Esophagus squamous epithelium (tissue), 5 donors: ENCODE measurements at regions not wholly inside any gene's neighbourhood (a gene's known extent, or its start where the extent isn't known, plus 50 kb on each side); places are given as distances from the start of the nearest gene placed in this dataset.

Experiments
- DNase-seq: peaks from one replicate; lab custom pipeline; 2025; lab: John Stamatoyannopoulos, UW
- H3K27ac ChIP-seq, 4 donors: fragments of 200-600 bp; sonication (generic); one replicate each; pipeline ENCODE4 v1.5.1; 2016 to 2019; ENCODE audit warnings: mild to moderate bottlenecking in 1 of 4
- H3K27me3 ChIP-seq, 4 donors: fragments of 200-600 bp; sonication (generic); 1 replicate in 3 of 4; 2 replicates in 1 of 4; pipeline versions ENCODE4 v1.5.1 to v1.6.0; 2017 to 2021; ENCODE audit warnings: antibody characterized with exemption in 1 of 4
- H3K36me3 ChIP-seq, 3 donors: fragments of 200-600 bp; sonication (generic); one replicate each; pipeline ENCODE4 v1.5.1; 2016 to 2019
- H3K4me1 ChIP-seq, 3 donors: fragments of 200-600 bp; sonication (generic); one replicate each; pipeline ENCODE4 v1.5.1; 2017 to 2019
- H3K4me3 ChIP-seq, 4 donors: fragments of 200-600 bp; sonication (generic); 1 replicate in 3 of 4; 2 replicates in 1 of 4; pipeline ENCODE4 v1.5.1; 2016 to 2019; ENCODE audit warnings: mild to moderate bottlenecking in 2 of 4, moderate library complexity in 1 of 4
- H3K9me3 ChIP-seq, 3 donors: fragments of 200-600 bp; sonication (generic); one replicate each; pipeline ENCODE4 v1.5.1; 2016 to 2019
- POLR2A ChIP-seq, 4 donors: fragments of 450-650 bp; IDR thresholded peaks; one replicate each; pipeline ENCODE4 v1.6.1; 2017; ENCODE audit warnings: antibody characterized with exemption in 4 of 4, mild to moderate bottlenecking in 4 of 4, moderate library complexity in 3 of 4
- WGBS, 2 donors: methylation state at CpG; one replicate each; pipeline ENCODE4 v1.1.5; 2018; 5-methylcytosine and 5-hydroxymethylcytosine counted together
- intact Hi-C: fragments of 100-400 bp; cut with DNase I; formaldehyde crosslinking; loops from one replicate; pipeline ENCODE4 v1.15.0; 2022
- TF ChIP-seq, protein P1 (sequence below), 6 experiments: fragments of 450-650 bp in 4 of 6; fragments of 200-600 bp in 2 of 6; sonication (generic) in 2 of 6; IDR thresholded peaks; one replicate each; pipeline ENCODE4 v1.5.1; 2016 to 2019; ENCODE audit warnings: antibody characterized with exemption in 6 of 6, mild to moderate bottlenecking in 4 of 6, moderate library complexity in 4 of 6
- donor health status: DM: yes; HTN: yes; CAD: no.

DNA sequence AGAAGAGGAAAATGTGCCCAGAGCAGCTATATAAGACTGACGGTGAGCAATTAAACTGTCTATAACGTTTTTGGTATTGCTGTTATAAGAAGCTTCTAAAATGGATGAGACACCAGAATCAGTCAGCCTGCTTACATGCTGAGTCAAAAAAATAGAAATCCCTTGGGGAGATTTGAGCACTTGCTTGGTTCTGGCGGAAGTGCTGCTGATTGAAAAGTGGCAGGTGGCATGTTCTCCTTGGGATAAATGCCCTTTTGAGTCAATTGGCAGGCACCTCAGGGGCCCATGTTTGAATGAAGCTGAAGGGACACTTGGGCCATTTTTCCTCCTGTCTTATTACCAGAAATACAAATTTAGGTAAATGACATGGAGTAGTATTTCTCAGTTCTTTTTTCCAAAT is 148.7 kb downstream of the PTCHD1 start:
- DNase-seq = no peak
- no peak overlapping the region for H3K4me3 ChIP-seq
- TF ChIP-seq POLR2A (IDR thresholded peaks at IDR 0.05) = no peak
- TF ChIP-seq, protein P1, sequence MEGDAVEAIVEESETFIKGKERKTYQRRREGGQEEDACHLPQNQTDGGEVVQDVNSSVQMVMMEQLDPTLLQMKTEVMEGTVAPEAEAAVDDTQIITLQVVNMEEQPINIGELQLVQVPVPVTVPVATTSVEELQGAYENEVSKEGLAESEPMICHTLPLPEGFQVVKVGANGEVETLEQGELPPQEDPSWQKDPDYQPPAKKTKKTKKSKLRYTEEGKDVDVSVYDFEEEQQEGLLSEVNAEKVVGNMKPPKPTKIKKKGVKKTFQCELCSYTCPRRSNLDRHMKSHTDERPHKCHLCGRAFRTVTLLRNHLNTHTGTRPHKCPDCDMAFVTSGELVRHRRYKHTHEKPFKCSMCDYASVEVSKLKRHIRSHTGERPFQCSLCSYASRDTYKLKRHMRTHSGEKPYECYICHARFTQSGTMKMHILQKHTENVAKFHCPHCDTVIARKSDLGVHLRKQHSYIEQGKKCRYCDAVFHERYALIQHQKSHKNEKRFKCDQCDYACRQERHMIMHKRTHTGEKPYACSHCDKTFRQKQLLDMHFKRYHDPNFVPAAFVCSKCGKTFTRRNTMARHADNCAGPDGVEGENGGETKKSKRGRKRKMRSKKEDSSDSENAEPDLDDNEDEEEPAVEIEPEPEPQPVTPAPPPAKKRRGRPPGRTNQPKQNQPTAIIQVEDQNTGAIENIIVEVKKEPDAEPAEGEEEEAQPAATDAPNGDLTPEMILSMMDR (IDR thresholded peaks at IDR 0.05) = no peak
- H3K36me3 ChIP-seq = no peaks in the 10 kb centered on the region
- no peaks in the 10 kb centered on the region for H3K9me3 ChIP-seq
- no peak overlapping the region for H3K27ac ChIP-seq
- no peaks in the 10 kb centered on the region for H3K4me1 ChIP-seq
- no peaks in the 10 kb centered on the region for H3K27me3 ChIP-seq
- intact Hi-C loops = no loop called here
- 58 to 77% methylated on average over 3 of the region's 3 CpGs for WGBS, 2 donors

DNA sequence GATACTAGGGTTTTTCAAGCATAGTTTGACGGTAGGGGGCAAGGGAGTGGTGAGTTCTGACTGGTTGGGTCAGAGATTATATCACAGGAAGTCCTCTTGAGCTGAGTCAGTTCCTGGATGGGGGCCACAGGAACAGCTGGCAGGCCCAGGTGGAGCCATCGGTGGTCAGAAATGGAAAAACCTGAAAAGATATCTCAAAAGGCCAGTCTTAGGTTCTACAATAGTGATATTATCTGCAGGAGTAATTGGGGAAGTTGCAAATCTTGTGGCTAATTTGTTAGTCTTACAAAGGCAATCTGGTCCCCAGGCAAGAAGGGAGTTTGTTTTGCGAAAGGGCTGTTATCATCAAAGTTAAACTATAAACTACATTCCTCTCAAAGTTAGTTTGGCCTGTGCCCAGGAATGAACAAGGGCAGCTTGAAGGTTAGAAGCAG is 159.3 kb downstream of the PTCHD1 start:
- TF ChIP-seq, protein P1 (IDR thresholded peaks at IDR 0.05) = no peak
- TF ChIP-seq POLR2A (IDR thresholded peaks at IDR 0.05) = no peak
- 33 to 40% methylated on average over 3 of the region's 3 CpGs for WGBS, 2 donors
- no peak for DNase-seq
- no peaks in the 10 kb centered on the region for H3K27me3 ChIP-seq
- intact Hi-C loops = no loop called here
- no peak overlapping the region for H3K4me3 ChIP-seq
- H3K4me1 ChIP-seq = no peaks in the 10 kb centered on the region
- H3K9me3 ChIP-seq = no peaks in the 10 kb centered on the region
- H3K27ac ChIP-seq = no peak overlapping the region
- no peaks in the 10 kb centered on the region for H3K36me3 ChIP-seq

DNA sequence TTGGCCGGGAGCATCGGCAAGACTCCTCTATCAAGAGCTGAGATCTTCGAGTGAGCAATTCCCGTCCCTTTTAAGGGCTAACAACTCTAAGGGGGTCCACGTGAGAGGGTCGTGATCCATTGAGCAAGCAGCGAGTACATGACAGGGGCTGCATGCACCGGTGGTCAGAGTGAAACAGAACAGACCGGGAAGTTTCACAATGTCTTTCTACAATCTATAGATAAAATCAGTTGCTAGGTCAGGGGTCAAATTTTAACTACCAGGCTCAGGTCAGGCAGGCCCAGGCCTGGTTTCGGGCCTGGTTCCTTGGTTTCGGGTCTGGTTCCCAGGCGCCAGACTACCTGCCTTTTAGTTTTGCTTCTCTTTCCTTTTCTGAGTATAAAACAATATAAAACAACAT is 160.1 kb downstream of the PTCHD1 start:
- no peak for DNase-seq
- no peaks in the 10 kb centered on the region for H3K27me3 ChIP-seq
- no peaks in the 10 kb centered on the region for H3K36me3 ChIP-seq
- TF ChIP-seq POLR2A (IDR thresholded peaks at IDR 0.05) = no peak
- TF ChIP-seq, protein P1 (IDR thresholded peaks at IDR 0.05) = no peak
- H3K27ac ChIP-seq = no peak overlapping the region
- WGBS, 2 donors = 87 to 90% methylated on average over 11 to 12 of the region's 12 CpGs
- no peaks in the 10 kb centered on the region for H3K9me3 ChIP-seq
- H3K4me1 ChIP-seq = no peaks in the 10 kb centered on the region
- intact Hi-C loops = no loop called here
- no peak overlapping the region for H3K4me3 ChIP-seq

DNA sequence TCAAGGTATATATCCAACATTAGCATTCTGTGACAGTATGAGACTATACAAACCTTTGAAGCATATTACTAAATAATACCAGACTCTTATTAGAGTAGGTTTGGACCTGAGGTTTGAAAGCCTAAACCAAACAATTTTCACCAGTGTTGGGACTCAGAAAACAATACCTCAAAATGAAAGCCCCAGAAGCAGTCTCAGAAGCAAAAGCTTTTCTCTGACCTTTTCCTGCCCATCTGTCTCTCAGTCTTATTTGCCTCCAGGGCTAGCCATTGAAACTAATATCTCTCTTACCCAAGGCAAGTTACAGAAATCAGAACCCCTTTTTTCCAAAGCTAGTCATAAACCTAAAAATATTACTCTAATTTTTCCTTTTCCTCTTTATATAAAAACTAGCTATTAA is 163.3 kb downstream of the PTCHD1 start:
- no peak for TF ChIP-seq POLR2A (IDR thresholded peaks at IDR 0.05)
- TF ChIP-seq, protein P1 (IDR thresholded peaks at IDR 0.05) = no peak
- Histone ChIP-seq H3K4me1 (no peaks in the 10 kb centered on the region), H3K27me3 (no peaks in the 10 kb centered on the region), H3K36me3 (no peaks in the 10 kb centered on the region), H3K9me3 (no peaks in the 10 kb centered on the region), H3K27ac (no peak overlapping the region), H3K4me3 (no peak overlapping the region)
- no peak for DNase-seq
- intact Hi-C loops = no loop called here

DNA sequence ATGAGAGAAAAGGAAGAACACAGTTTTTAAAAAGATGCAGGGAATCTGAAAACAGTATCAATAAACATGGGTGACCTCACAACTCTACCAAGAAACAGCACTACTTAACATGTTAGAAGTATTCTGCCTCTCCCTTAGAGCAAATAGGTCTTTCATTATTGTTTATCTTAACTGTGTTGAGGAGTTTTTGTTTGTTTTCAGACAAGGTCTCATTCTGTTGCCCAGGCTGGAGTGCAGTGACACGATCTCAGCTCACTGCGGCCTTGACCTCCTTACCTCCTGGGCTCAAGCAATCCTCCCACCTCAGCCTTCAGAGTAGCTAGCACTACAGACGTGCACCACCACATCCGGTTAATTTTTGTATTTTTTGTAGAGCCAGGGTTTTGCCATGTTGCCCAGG is 165.3 kb upstream of the PRDX4 start:
- TF ChIP-seq POLR2A (IDR thresholded peaks at IDR 0.05) = no peak
- TF ChIP-seq, protein P1 (IDR thresholded peaks at IDR 0.05) = no peak
- H3K27ac ChIP-seq = no peak overlapping the region
- no peaks in the 10 kb centered on the region for H3K36me3 ChIP-seq
- intact Hi-C loops = no loop called here
- H3K4me1 ChIP-seq = peaks cover 0 to 9% (median 0%) of the 10 kb centered on the region in 3 donors
- H3K4me3 ChIP-seq = no peak overlapping the region
- H3K9me3 ChIP-seq = no peaks in the 10 kb centered on the region
- DNase-seq = no peak
- no peaks in the 10 kb centered on the region for H3K27me3 ChIP-seq
- WGBS, 2 donors = 67 to 72% methylated on average over 1 to 4 of the region's 4 CpGs
